ENCODE measurements at regions not wholly inside any gene's neighbourhood (a gene's known extent, or its start where the extent isn't known, plus 50 kb on each side); places are given as distances from the start of the nearest gene placed in this dataset.
A peak's percentile ranks its signal among the peaks of the same experiment; 100 is the strongest.

- Histone ChIP-seq H3K4me3 (no peak overlapping the region), H3K27me3 (no peaks in the 10 kb centered on the region), H3K9ac (no peak overlapping the region), H3K4me2 (peak overlapping the region; percentile 64), H3K9me3 (ENCODE audit: low read depth) (no peaks in the 10 kb centered on the region), H4K20me1 (ENCODE audit: low read depth) (no peaks in the 10 kb centered on the region), H2AFZ (replicated peaks) (no peak overlapping the region), H3K79me2 (ENCODE audit: low read depth) (no peaks in the 10 kb centered on the region), H3K4me1 (peaks cover 22% of the 10 kb centered on the region), H3K27ac (no peak overlapping the region), H3F3A (ENCODE audit: low read depth) (peaks cover 22% of the 10 kb centered on the region), H3K36me3 (no peaks in the 10 kb centered on the region)
- Mint-ChIP-seq H3K9me3 (no peaks in the 10 kb centered on the region), H3K27ac (peak overlapping the region; percentile 86), H3K36me3 (no peaks in the 10 kb centered on the region), H3K27me3 (ENCODE audit: insufficient read depth, low read depth) (peaks cover 7% of the 10 kb centered on the region), H3K4me1 (peaks cover 45% of the 10 kb centered on the region), H3K4me3 (peak overlapping the region; percentile 73)
- TF ChIP-seq EZH2phosphoT487 (IDR thresholded peaks at IDR 0.05) (no peak), CTCF (IDR thresholded peaks at IDR 0.05) (no peak), EZH2 (IDR thresholded peaks at IDR 0.05) (no peak)
- peak; percentile 7 for DNase-seq (ENCODE audit: low spot score)
Observed at GRCh38 chr9:16310278-16311110, 560.0 kb downstream of the BNC2 start.

GRCh38 chr9:16312116-16312515, 558.4 kb downstream of the BNC2 start:
- no peak overlapping the region for H3K4me3 ChIP-seq
- no peaks in the 10 kb centered on the region for H4K20me1 ChIP-seq (ENCODE audit: low read depth)
- Mint-ChIP-seq H3K4me3 (no peak overlapping the region), H3K27me3 (ENCODE audit: insufficient read depth, low read depth) (peaks cover 7% of the 10 kb centered on the region), H3K36me3 (no peaks in the 10 kb centered on the region), H3K27ac (no peak overlapping the region), H3K4me1 (peaks cover 62% of the 10 kb centered on the region), H3K9me3 (no peaks in the 10 kb centered on the region)
- no peak overlapping the region for H3K9ac ChIP-seq
- no peaks in the 10 kb centered on the region for H3K27me3 ChIP-seq
- peaks cover 22% of the 10 kb centered on the region for H3F3A ChIP-seq (ENCODE audit: low read depth)
- no peak overlapping the region for H3K27ac ChIP-seq
- peaks cover 22% of the 10 kb centered on the region for H3K4me1 ChIP-seq
- H3K4me2 ChIP-seq, result no peak overlapping the region
- no peaks in the 10 kb centered on the region for H3K79me2 ChIP-seq (ENCODE audit: low read depth)
- no peaks in the 10 kb centered on the region for H3K9me3 ChIP-seq (ENCODE audit: low read depth)
- no peak overlapping the region for H2AFZ ChIP-seq (replicated peaks)
- no peak for DNase-seq (ENCODE audit: low spot score)
- no peaks in the 10 kb centered on the region for H3K36me3 ChIP-seq
- no peak for TF ChIP-seq EZH2 (IDR thresholded peaks at IDR 0.05)
- TF ChIP-seq CTCF (IDR thresholded peaks at IDR 0.05), result no peak
- TF ChIP-seq EZH2phosphoT487 (IDR thresholded peaks at IDR 0.05), result no peak

- no peak overlapping the region for H3K4me3 Mint-ChIP-seq
- peaks cover 22% of the 10 kb centered on the region for H3K4me1 ChIP-seq
- H3K79me2 ChIP-seq (ENCODE audit: low read depth), result no peaks in the 10 kb centered on the region
- H3K9me3 Mint-ChIP-seq, result no peaks in the 10 kb centered on the region
- no peak overlapping the region for H3K27ac ChIP-seq
- H3K27ac Mint-ChIP-seq, result no peak overlapping the region
- H3K27me3 ChIP-seq, result no peaks in the 10 kb centered on the region
- no peaks in the 10 kb centered on the region for H4K20me1 ChIP-seq (ENCODE audit: low read depth)
- no peaks in the 10 kb centered on the region for H3K9me3 ChIP-seq (ENCODE audit: low read depth)
- no peak overlapping the region for H3K4me2 ChIP-seq
- peaks cover 9% of the 10 kb centered on the region for H3K27me3 Mint-ChIP-seq (ENCODE audit: insufficient read depth, low read depth)
- TF ChIP-seq CTCF (IDR thresholded peaks at IDR 0.05), result no peak
- no peak for TF ChIP-seq EZH2phosphoT487 (IDR thresholded peaks at IDR 0.05)
- TF ChIP-seq EZH2 (IDR thresholded peaks at IDR 0.05), result no peak
- H3K36me3 Mint-ChIP-seq, result no peaks in the 10 kb centered on the region
- DNase-seq (ENCODE audit: low spot score), result no peak
- no peak overlapping the region for H3K9ac ChIP-seq
- no peaks in the 10 kb centered on the region for H3K36me3 ChIP-seq
- peaks cover 69% of the 10 kb centered on the region for H3K4me1 Mint-ChIP-seq
- H2AFZ ChIP-seq (replicated peaks), result no peak overlapping the region
- no peak overlapping the region for H3K4me3 ChIP-seq
- peaks cover 22% of the 10 kb centered on the region for H3F3A ChIP-seq (ENCODE audit: low read depth)
Observed at GRCh38 chr9:16312962-16313546, 557.4 kb downstream of the BNC2 start.
